HEK293 (cell line): ENCODE measurements at regions not wholly inside any gene's neighbourhood (a gene's known extent, or its start where the extent isn't known, plus 50 kb on each side); places are given as distances from the start of the nearest gene placed in this dataset.

Experiments
- CTCF ChIA-PET: fragments of 350-600 bp; formaldehyde crosslinking; extraction: SDS; loops from one replicate; lab custom pipeline; 2021; ENCODE audit warnings: antibody characterized with exemption; lab: Yijun Ruan, JAX
- POLR2A ChIA-PET: fragments of 300-600 bp; formaldehyde crosslinking; extraction: SDS; loops from one replicate; lab custom pipeline; 2020; ENCODE audit warnings: antibody characterized with exemption, inconsistent platforms; lab: Yijun Ruan, JAX
- H3K27ac ChIP-seq: fragments of 200-500 bp; sonication (Bioruptor generic); 2 replicates; pipeline ENCODE4 v1.5.1; 2014; ENCODE audit warnings: low read depth, low read length, control low read depth, inconsistent platforms; ENCODE audit errors: extremely low read depth
- H3K36me3 ChIP-seq, 2 experiments: fragments of 200-500 bp in 1 of 2; sonication (Bioruptor generic) in 1 of 2; 1 replicate in 1 of 2; 2 replicates in 1 of 2; pipeline ENCODE4 v1.5.1; 2014 to 2017; ENCODE audit warnings: inconsistent platforms in 2 of 2, low read length in 2 of 2; ENCODE audit not compliant: control insufficient read depth in 2 of 2, insufficient read depth in 1 of 2
- H3K4me1 ChIP-seq: fragments of 200-500 bp; sonication (Bioruptor generic); 2 replicates; pipeline ENCODE4 v1.5.1; 2014; ENCODE audit warnings: mild to moderate bottlenecking, low read length, inconsistent platforms; ENCODE audit not compliant: control insufficient read depth, insufficient read depth
- H3K4me3 ChIP-seq: 2 replicates; pipeline ENCODE4 v1.5.1; 2011; ENCODE audit warnings: low read depth, mild to moderate bottlenecking, control low read depth, low read length, moderate library complexity
- H3K9me3 ChIP-seq: fragments of 200-500 bp; sonication (Bioruptor generic); 2 replicates; pipeline ENCODE4 v1.5.1; 2014; ENCODE audit warnings: low read depth, low read length, inconsistent platforms; ENCODE audit not compliant: control insufficient read depth, insufficient read depth
- BCL11A ChIP-seq: fragments of 450-650 bp; formaldehyde crosslinking; IDR thresholded peaks from 2 replicates; pipeline ENCODE4 v1.5.1; 2016; ENCODE audit warnings: low read depth, missing biosample characterization, missing genetic modification characterization
- GLIS1 ChIP-seq: fragments of 450-650 bp; formaldehyde crosslinking; IDR thresholded peaks from 2 replicates; pipeline ENCODE4 v1.5.1; 2016; ENCODE audit warnings: missing biosample characterization, missing genetic modification characterization
- HOXD13 ChIP-seq: sonication (generic); formaldehyde crosslinking; IDR thresholded peaks from 2 replicates; pipeline ENCODE4 v1.8.0; 2022; ENCODE audit warnings: missing genetic modification reagents, borderline replicate concordance
- SCRT1 ChIP-seq: fragments of 450-650 bp; formaldehyde crosslinking; IDR thresholded peaks from 2 replicates; pipeline ENCODE4 v1.5.1; 2016; ENCODE audit warnings: missing biosample characterization, missing genetic modification characterization, borderline replicate concordance
- SCRT2 ChIP-seq: fragments of 450-650 bp; formaldehyde crosslinking; IDR thresholded peaks from 2 replicates; pipeline ENCODE4 v1.5.1; 2016; ENCODE audit warnings: missing biosample characterization, missing genetic modification characterization
- ZNF133 ChIP-seq: fragments of 450-650 bp; formaldehyde crosslinking; IDR thresholded peaks from 2 replicates; pipeline ENCODE4 v1.5.1; 2016; ENCODE audit warnings: missing biosample characterization, missing genetic modification characterization
- ZNF140 ChIP-seq: fragments of 450-650 bp; formaldehyde crosslinking; IDR thresholded peaks from 2 replicates; pipeline ENCODE4 v1.5.1; 2016; ENCODE audit warnings: missing biosample characterization, missing genetic modification characterization
- ZNF221 ChIP-seq: fragments of 450-650 bp; formaldehyde crosslinking; IDR thresholded peaks from 2 replicates; pipeline ENCODE4 v1.5.1; 2017; ENCODE audit warnings: missing biosample characterization, missing genetic modification characterization, borderline replicate concordance
- ZNF341 ChIP-seq: fragments of 450-650 bp; formaldehyde crosslinking; IDR thresholded peaks from 2 replicates; pipeline ENCODE4; 2016; ENCODE audit warnings: low read depth, missing biosample characterization, missing genetic modification characterization
- ZNF585B ChIP-seq: fragments of 450-650 bp; formaldehyde crosslinking; IDR thresholded peaks from 2 replicates; pipeline ENCODE4 v1.5.1; 2016; ENCODE audit warnings: missing biosample characterization, missing genetic modification characterization
- ZNF621 ChIP-seq: fragments of 450-650 bp; formaldehyde crosslinking; IDR thresholded peaks from 2 replicates; pipeline ENCODE4 v1.5.1; 2017; ENCODE audit warnings: missing biosample characterization, missing genetic modification characterization
- ZNF626 ChIP-seq: fragments of 450-650 bp; sonication (Bioruptor Pico); formaldehyde crosslinking; IDR thresholded peaks from 2 replicates; pipeline ENCODE4 v1.5.1; 2018; ENCODE audit warnings: missing biosample characterization, missing genetic modification characterization, inconsistent platforms
- ZNF670 ChIP-seq: fragments of 450-650 bp; formaldehyde crosslinking; IDR thresholded peaks from 2 replicates; pipeline ENCODE4 v1.5.1; 2016; ENCODE audit warnings: missing biosample characterization, missing genetic modification characterization, low read depth
- ZNF768 ChIP-seq: fragments of 450-650 bp; formaldehyde crosslinking; IDR thresholded peaks from 2 replicates; pipeline ENCODE4 v1.5.1; 2018; ENCODE audit warnings: missing biosample characterization, mild to moderate bottlenecking, missing genetic modification characterization
- ZNF776 ChIP-seq: fragments of 450-650 bp; formaldehyde crosslinking; IDR thresholded peaks from 2 replicates; pipeline ENCODE4 v1.5.0; 2017; ENCODE audit warnings: missing biosample characterization, missing genetic modification characterization, borderline replicate concordance
- ZNF792 ChIP-seq: fragments of 450-650 bp; formaldehyde crosslinking; IDR thresholded peaks from 2 replicates; pipeline ENCODE4 v1.5.1; 2016; ENCODE audit warnings: missing biosample characterization, missing genetic modification characterization
- TF ChIP-seq, protein P1 (sequence below): IDR thresholded peaks from 2 replicates; pipeline ENCODE4 v1.6.1; 2011; ENCODE audit warnings: mild to moderate bottlenecking, low read depth, low read length, borderline replicate concordance
- TF ChIP-seq, protein P2 (sequence below): sonication (generic); formaldehyde crosslinking; IDR thresholded peaks from 2 replicates; pipeline ENCODE4 v1.8.1; 2022; ENCODE audit warnings: mild to moderate bottlenecking, moderate library complexity, missing genetic modification reagents
- TF ChIP-seq, protein P3 (sequence below): fragments of 450-650 bp; formaldehyde crosslinking; IDR thresholded peaks from 2 replicates; pipeline ENCODE4 v1.5.1; 2016; ENCODE audit warnings: missing biosample characterization, missing genetic modification characterization

DNA sequence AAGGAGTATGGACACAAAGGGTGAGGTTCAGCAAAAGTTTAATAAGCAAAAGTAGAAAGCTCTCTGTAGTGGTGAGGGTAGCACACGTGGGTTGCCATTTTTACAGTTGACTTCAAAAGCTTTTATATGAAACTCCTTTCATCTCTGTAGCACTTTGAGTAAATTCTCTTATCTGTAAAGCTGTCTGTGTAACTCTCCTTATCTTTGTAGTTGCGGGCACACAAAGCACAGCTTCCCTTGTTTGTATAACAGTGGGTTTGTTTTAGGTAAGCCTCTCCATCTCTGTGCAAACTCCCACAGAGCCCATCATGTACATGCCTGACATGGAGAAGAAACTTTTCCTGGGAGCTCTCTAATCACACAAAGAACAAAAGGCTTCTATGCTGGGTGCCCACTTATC is 325.9 kb upstream of the PABPC5 start:
- H3K27ac ChIP-seq, result no peak overlapping the region
- ChIA-PET POLR2A (no interaction called here), CTCF (interaction anchor here (1.1 kb wide), 1 partner anchor 9 kb away, joined by 3 read pairs; no protein-coding TSS in a partner anchor)
- no peaks in the 10 kb centered on the region; the same call in 1 of the 2 replicates for H3K9me3 ChIP-seq
- no peak for TF ChIP-seq ZNF792
- no peak for TF ChIP-seq ZNF341 (tag by site-specific recombination)
- no peak for TF ChIP-seq ZNF621 (tag by site-specific recombination)
- no peak for TF ChIP-seq GLIS1 (tag by site-specific recombination)
- no peak for TF ChIP-seq SCRT1
- TF ChIP-seq ZNF670 (tag by site-specific recombination), result no peak
- TF ChIP-seq ZNF776 (tag by site-specific recombination), result no peak
- TF ChIP-seq, protein P1, sequence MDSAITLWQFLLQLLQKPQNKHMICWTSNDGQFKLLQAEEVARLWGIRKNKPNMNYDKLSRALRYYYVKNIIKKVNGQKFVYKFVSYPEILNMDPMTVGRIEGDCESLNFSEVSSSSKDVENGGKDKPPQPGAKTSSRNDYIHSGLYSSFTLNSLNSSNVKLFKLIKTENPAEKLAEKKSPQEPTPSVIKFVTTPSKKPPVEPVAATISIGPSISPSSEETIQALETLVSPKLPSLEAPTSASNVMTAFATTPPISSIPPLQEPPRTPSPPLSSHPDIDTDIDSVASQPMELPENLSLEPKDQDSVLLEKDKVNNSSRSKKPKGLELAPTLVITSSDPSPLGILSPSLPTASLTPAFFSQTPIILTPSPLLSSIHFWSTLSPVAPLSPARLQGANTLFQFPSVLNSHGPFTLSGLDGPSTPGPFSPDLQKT, result no peak
- H3K4me3 ChIP-seq, result no peak overlapping the region
- no peaks in the 10 kb centered on the region for H3K4me1 ChIP-seq
- H3K36me3 ChIP-seq, result no peaks in the 10 kb centered on the region

DNA sequence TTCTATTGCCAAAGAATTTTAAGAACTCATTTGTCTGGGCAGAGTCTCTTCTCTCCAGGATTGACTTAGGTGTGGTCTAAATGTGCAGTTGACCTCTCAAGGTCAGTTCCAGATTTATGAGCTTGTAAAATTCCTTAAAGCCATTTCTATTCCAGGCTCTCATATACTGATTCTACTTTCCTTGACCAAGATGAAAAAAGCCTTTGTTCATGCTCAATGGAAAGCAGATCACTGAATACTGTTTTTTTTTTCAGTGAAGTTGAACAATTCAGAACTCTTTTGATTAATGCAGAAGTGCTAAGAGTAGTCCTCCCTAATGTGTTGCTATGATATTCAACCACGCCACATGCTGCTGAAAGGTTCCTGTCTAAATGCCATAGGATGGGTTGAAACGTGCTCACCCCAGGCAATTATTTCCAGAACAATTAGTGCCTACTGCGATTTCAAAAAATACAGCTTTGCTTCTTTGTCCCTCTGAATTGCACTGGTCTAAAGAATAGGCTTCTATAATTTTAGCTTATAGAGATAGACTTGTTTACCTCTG is 312.4 kb upstream of the PABPC5 start:
- POLR2A ChIA-PET, result no interaction called here
- CTCF ChIA-PET, result no interaction called here
- no peaks in the 10 kb centered on the region for H3K4me1 ChIP-seq
- TF ChIP-seq ZNF626, result no peak
- no peak for TF ChIP-seq ZNF140
- TF ChIP-seq, protein P2, sequence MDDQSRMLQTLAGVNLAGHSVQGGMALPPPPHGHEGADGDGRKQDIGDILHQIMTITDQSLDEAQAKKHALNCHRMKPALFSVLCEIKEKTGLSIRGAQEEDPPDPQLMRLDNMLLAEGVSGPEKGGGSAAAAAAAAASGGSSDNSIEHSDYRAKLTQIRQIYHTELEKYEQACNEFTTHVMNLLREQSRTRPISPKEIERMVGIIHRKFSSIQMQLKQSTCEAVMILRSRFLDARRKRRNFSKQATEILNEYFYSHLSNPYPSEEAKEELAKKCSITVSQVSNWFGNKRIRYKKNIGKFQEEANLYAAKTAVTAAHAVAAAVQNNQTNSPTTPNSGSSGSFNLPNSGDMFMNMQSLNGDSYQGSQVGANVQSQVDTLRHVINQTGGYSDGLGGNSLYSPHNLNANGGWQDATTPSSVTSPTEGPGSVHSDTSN (CRISPR knock-in tag), result no peak
- no peak for TF ChIP-seq ZNF133
- no peak for TF ChIP-seq ZNF585B (tag by site-specific recombination)
- no peak for TF ChIP-seq BCL11A
- TF ChIP-seq HOXD13 (CRISPR knock-in tag), result no peak
- TF ChIP-seq SCRT2 (tag by site-specific recombination), result no peak
- no peak for TF ChIP-seq ZNF221 (tag by site-specific recombination)
- TF ChIP-seq ZNF768 (tag by site-specific recombination), result no peak
- no peaks in the 10 kb centered on the region for H3K9me3 ChIP-seq
- no peak overlapping the region for H3K4me3 ChIP-seq
- H3K36me3 ChIP-seq, result no peaks in the 10 kb centered on the region
- no peak overlapping the region for H3K27ac ChIP-seq

DNA sequence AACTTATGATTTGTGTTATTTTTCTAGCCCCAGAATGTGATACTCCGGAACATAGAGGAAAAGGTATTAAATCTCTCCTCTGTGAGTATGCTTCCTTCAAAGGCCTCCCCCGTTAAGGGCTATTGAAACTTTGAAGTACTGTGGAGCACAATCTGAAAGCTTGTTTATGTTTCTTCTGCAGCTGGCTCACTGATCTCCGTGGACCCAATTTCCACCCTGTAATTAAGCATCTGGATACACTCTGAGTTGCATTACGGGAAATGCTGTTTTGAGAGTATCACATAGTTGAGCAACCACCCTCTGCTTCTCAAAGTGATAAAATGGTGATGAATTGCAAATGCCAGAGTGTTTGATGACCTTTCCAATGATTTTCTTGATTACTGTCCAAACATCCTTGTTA is 296.8 kb upstream of the PABPC5 start:
- no peak overlapping the region for H3K4me3 ChIP-seq
- POLR2A ChIA-PET, result no interaction called here
- TF ChIP-seq, protein P3, sequence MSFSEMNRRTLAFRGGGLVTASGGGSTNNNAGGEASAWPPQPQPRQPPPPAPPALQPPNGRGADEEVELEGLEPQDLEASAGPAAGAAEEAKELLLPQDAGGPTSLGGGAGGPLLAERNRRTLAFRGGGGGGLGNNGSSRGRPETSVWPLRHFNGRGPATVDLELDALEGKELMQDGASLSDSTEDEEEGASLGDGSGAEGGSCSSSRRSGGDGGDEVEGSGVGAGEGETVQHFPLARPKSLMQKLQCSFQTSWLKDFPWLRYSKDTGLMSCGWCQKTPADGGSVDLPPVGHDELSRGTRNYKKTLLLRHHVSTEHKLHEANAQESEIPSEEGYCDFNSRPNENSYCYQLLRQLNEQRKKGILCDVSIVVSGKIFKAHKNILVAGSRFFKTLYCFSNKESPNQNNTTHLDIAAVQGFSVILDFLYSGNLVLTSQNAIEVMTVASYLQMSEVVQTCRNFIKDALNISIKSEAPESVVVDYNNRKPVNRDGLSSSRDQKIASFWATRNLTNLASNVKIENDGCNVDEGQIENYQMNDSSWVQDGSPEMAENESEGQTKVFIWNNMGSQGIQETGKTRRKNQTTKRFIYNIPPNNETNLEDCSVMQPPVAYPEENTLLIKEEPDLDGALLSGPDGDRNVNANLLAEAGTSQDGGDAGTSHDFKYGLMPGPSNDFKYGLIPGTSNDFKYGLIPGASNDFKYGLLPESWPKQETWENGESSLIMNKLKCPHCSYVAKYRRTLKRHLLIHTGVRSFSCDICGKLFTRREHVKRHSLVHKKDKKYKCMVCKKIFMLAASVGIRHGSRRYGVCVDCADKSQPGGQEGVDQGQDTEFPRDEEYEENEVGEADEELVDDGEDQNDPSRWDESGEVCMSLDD (tag by site-specific recombination), result no peak
- no peaks in the 10 kb centered on the region for H3K4me1 ChIP-seq
- no peak overlapping the region for H3K27ac ChIP-seq
- H3K9me3 ChIP-seq, result no peaks in the 10 kb centered on the region
- CTCF ChIA-PET, result no interaction called here
- H3K36me3 ChIP-seq, result no peaks in the 10 kb centered on the region
